ENCODE measurements at regions not wholly inside any gene's neighbourhood (a gene's known extent, or its start where the extent isn't known, plus 50 kb on each side); places are given as distances from the start of the nearest gene placed in this dataset.
"Not testable (repeated sequence)": the region's sequence is repeated elsewhere in the genome, so short reads cannot be mapped to it uniquely, and the experiment has no call there.

GRCh38 chrX:129084291-129084690, 439.0 kb downstream of the SMARCA1 start:
- not testable (repeated sequence) for DNase-seq (ENCODE audit: low spot score)

GRCh38 chrX:129077424-129078170, 445.7 kb downstream of the SMARCA1 start:
- DNase-seq (ENCODE audit: low spot score) = no peak

GRCh38 chrX:129071390-129071789, 451.9 kb downstream of the SMARCA1 start:
- no peak for DNase-seq (ENCODE audit: low spot score)

- no peak for DNase-seq (ENCODE audit: low spot score)
Observed at GRCh38 chrX:129065895-129066294, 457.4 kb downstream of the SMARCA1 start.

- no peak for DNase-seq (ENCODE audit: low spot score)
Observed at GRCh38 chrX:129058405-129058804, 464.9 kb downstream of the SMARCA1 start.

GRCh38 chrX:129043138-129043537, 480.2 kb downstream of the SMARCA1 start:
- DNase-seq (ENCODE audit: low spot score) = no peak

GRCh38 chrX:129041319-129041718, 482.0 kb downstream of the SMARCA1 start:
- no peak for DNase-seq (ENCODE audit: low spot score)

GRCh38 chrX:129040124-129040523, 483.2 kb downstream of the SMARCA1 start:
- no peak for DNase-seq (ENCODE audit: low spot score)

- no peak for DNase-seq (ENCODE audit: low spot score)
Observed at GRCh38 chrX:129039176-129039575, 484.1 kb downstream of the SMARCA1 start.

- no peak for DNase-seq (ENCODE audit: low spot score)
Observed at GRCh38 chrX:129037389-129037788, 485.9 kb downstream of the SMARCA1 start.

GRCh38 chrX:129035180-129035579, 488.1 kb downstream of the SMARCA1 start:
- DNase-seq (ENCODE audit: low spot score) = no peak

- DNase-seq (ENCODE audit: low spot score) = no peak
Observed at GRCh38 chrX:129034196-129034595, 489.1 kb downstream of the SMARCA1 start.

GRCh38 chrX:129026202-129026601, 497.1 kb downstream of the SMARCA1 start:
- DNase-seq (ENCODE audit: low spot score) = no peak

- no peak for DNase-seq (ENCODE audit: low spot score)
Observed at GRCh38 chrX:129025376-129025775, 497.9 kb downstream of the SMARCA1 start.

GRCh38 chrX:129019412-129019811, 503.9 kb downstream of the SMARCA1 start:
- DNase-seq (ENCODE audit: low spot score) = no peak

GRCh38 chrX:129015381-129015780, 507.9 kb downstream of the SMARCA1 start:
- no peak for DNase-seq (ENCODE audit: low spot score)

- no peak for DNase-seq (ENCODE audit: low spot score)
Observed at GRCh38 chrX:129013574-129013973, 509.7 kb downstream of the SMARCA1 start.

GRCh38 chrX:129007631-129008030, 515.7 kb downstream of the SMARCA1 start:
- no peak for DNase-seq (ENCODE audit: low spot score)

- DNase-seq (ENCODE audit: low spot score) = no peak
Observed at GRCh38 chrX:129006491-129006890, 516.8 kb downstream of the SMARCA1 start.

GRCh38 chrX:129000797-129001196, 522.5 kb downstream of the SMARCA1 start:
- DNase-seq (ENCODE audit: low spot score) = no peak

GRCh38 chrX:129000018-129000417, 523.3 kb downstream of the SMARCA1 start:
- DNase-seq (ENCODE audit: low spot score) = no peak

GRCh38 chrX:128992107-128992971, 531.0 kb downstream of the SMARCA1 start:
- DNase-seq (ENCODE audit: low spot score) = no peak

GRCh38 chrX:128975745-128976144, 547.5 kb downstream of the SMARCA1 start:
- peak; percentile 12 for DNase-seq (ENCODE audit: low spot score)
